Mesothelial cell of epicardium (in vitro differentiated cells): ENCODE measurements at regions not wholly inside any gene's neighbourhood (a gene's known extent, or its start where the extent isn't known, plus 50 kb on each side); places are given as distances from the start of the nearest gene placed in this dataset.
"Not testable (repeated sequence)": the region's sequence is repeated elsewhere in the genome, so short reads cannot be mapped to it uniquely, and the experiment has no call there.

Experiments used
- DNase-seq, 2 experiments: peaks; one replicate each; pipeline ENCODE4 v3.0.0; 2021; ENCODE audit warnings: low spot score in 2 of 2; ENCODE audit not compliant: unreplicated experiment in 2 of 2
- H3K27ac Mint-ChIP-seq: 2 replicates; pipeline ENCODE4 v1.8.0; 2021; ENCODE audit warnings: mixed read lengths
- H3K27me3 Mint-ChIP-seq: 2 replicates; pipeline ENCODE4 v1.8.0; 2021; ENCODE audit warnings: low read depth, mixed read lengths
- H3K36me3 Mint-ChIP-seq: 2 replicates; pipeline ENCODE4 v1.8.0; 2021; ENCODE audit warnings: mixed read lengths
- H3K4me1 Mint-ChIP-seq: 2 replicates; pipeline ENCODE4 v1.8.0; 2021; ENCODE audit warnings: mixed read lengths
- H3K4me3 Mint-ChIP-seq: 2 replicates; pipeline ENCODE4 v1.8.0; 2021; ENCODE audit warnings: mild to moderate bottlenecking, moderate library complexity, mixed read lengths
- H3K9me3 Mint-ChIP-seq: 2 replicates; pipeline ENCODE4 v1.8.0; 2021; ENCODE audit warnings: mixed read lengths
- TF ChIP-seq, protein P1 (sequence below): fragments of 200-600 bp; sonication (generic); IDR thresholded peaks from one replicate; pipeline ENCODE4 v1.5.0; 2021; ENCODE audit warnings: antibody characterized with exemption; ENCODE audit not compliant: unreplicated experiment

DNA sequence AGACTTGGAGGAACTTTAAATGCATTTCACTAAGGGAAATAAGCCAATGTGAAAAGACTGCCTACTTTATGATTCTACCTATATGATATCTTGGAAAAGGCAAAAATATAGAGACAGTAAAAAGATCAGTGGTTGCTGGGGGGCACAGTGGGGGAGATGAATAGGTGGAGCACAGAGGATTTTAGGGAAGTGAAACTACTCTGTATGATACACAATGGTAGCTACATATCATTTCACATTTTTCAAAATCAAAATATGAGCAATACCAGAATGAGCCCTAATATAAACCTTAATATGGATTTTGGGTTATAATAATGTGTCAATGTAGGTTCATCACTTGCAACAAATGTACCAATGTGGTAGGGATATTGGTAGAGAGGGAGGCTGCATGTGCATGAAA is 161.4 kb upstream of the HTR1E start:
- Mint-ChIP-seq H3K9me3 (peaks cover 9% of the 10 kb centered on the region), H3K36me3 (no peaks in the 10 kb centered on the region), H3K27me3 (no peaks in the 10 kb centered on the region), H3K4me1 (no peaks in the 10 kb centered on the region), H3K4me3 (no peak overlapping the region), H3K27ac (no peak overlapping the region)
- DNase-seq = no peak
- TF ChIP-seq, protein P1, sequence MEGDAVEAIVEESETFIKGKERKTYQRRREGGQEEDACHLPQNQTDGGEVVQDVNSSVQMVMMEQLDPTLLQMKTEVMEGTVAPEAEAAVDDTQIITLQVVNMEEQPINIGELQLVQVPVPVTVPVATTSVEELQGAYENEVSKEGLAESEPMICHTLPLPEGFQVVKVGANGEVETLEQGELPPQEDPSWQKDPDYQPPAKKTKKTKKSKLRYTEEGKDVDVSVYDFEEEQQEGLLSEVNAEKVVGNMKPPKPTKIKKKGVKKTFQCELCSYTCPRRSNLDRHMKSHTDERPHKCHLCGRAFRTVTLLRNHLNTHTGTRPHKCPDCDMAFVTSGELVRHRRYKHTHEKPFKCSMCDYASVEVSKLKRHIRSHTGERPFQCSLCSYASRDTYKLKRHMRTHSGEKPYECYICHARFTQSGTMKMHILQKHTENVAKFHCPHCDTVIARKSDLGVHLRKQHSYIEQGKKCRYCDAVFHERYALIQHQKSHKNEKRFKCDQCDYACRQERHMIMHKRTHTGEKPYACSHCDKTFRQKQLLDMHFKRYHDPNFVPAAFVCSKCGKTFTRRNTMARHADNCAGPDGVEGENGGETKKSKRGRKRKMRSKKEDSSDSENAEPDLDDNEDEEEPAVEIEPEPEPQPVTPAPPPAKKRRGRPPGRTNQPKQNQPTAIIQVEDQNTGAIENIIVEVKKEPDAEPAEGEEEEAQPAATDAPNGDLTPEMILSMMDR = no peak

DNA sequence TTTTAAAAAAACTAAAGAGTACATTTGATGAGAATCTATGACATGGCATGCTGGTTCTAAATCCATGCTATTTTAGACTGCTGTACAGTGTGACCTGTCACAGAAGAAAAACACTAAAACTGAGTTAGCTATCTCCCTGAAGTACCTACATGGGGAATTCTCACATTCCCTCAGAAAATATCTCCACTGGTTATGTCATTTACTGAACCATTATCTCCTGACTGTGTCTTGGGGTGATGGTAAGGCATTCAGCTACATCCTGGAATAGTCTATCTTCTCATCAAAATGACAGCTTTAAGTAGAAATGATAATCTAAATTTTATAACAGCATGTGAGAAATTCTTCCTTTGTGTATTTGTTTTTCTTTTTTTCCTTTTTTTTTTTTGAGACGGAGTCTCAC is 172.1 kb upstream of the HTR1E start:
- Mint-ChIP-seq H3K4me3 (no peak overlapping the region), H3K27ac (no peak overlapping the region), H3K36me3 (peaks cover 1% of the 10 kb centered on the region), H3K4me1 (no peaks in the 10 kb centered on the region), H3K9me3 (peaks cover 22% of the 10 kb centered on the region), H3K27me3 (no peaks in the 10 kb centered on the region)
- TF ChIP-seq, protein P1 = no peak
- DNase-seq = no peak

- H3K36me3 Mint-ChIP-seq, DNase-seq, H3K4me1 Mint-ChIP-seq, H3K27ac Mint-ChIP-seq, H3K27me3 Mint-ChIP-seq, H3K4me3 Mint-ChIP-seq: not testable (repeated sequence)
- peaks cover 21% of the 10 kb centered on the region for H3K9me3 Mint-ChIP-seq
Measured at GRCh38 chr6:86759953-86760352, 177.4 kb upstream of the HTR1E start.

GRCh38 chr6:86756640-86757229 is 180.6 kb upstream of the HTR1E start:
- DNase-seq = no peak
- no peaks in the 10 kb centered on the region for H3K4me1 Mint-ChIP-seq
- H3K27me3 Mint-ChIP-seq = no peaks in the 10 kb centered on the region

GRCh38 chr6:86744048-86744447 is 193.3 kb upstream of the HTR1E start:
- no peak for DNase-seq
- Mint-ChIP-seq H3K27me3 (no peaks in the 10 kb centered on the region), H3K36me3 (no peaks in the 10 kb centered on the region), H3K9me3 (peaks cover 8% of the 10 kb centered on the region), H3K4me3 (no peak overlapping the region), H3K4me1 (no peaks in the 10 kb centered on the region), H3K27ac (no peak overlapping the region)
- TF ChIP-seq, protein P1 = no peak

More at GRCh38 chr6:86756640-86757229, 180.6 kb upstream of the HTR1E start:
- no peak overlapping the region for H3K27ac Mint-ChIP-seq
- H3K9me3 Mint-ChIP-seq = peaks cover 14% of the 10 kb centered on the region
- TF ChIP-seq, protein P1 = no peak
- peaks cover 2% of the 10 kb centered on the region for H3K36me3 Mint-ChIP-seq
- H3K4me3 Mint-ChIP-seq = no peak overlapping the region

DNA sequence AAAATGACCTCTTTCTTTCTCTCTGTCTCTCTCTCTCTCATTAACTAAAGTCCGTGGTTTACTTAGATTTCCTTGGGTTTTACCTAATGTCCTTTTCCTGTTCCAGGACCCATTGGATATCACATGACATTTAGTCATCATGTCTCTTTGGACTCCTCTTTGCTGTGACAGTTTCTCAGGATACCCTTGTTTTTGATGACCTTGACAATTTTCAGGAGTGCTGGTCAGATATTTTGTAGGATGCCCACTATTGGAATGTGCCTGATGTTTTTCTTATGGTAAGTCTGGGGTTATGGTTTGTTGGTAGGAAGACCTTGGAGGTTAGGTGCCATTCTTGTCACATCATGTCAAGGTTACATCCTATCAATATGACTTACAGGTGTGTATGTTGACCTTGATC is 199.2 kb upstream of the HTR1E start:
- Mint-ChIP-seq H3K36me3 (no peaks in the 10 kb centered on the region), H3K4me1 (no peaks in the 10 kb centered on the region), H3K27ac (no peak overlapping the region), H3K27me3 (no peaks in the 10 kb centered on the region), H3K4me3 (no peak overlapping the region), H3K9me3 (peaks cover 16% of the 10 kb centered on the region)
- TF ChIP-seq, protein P1 = no peak
- no peak for DNase-seq

DNA sequence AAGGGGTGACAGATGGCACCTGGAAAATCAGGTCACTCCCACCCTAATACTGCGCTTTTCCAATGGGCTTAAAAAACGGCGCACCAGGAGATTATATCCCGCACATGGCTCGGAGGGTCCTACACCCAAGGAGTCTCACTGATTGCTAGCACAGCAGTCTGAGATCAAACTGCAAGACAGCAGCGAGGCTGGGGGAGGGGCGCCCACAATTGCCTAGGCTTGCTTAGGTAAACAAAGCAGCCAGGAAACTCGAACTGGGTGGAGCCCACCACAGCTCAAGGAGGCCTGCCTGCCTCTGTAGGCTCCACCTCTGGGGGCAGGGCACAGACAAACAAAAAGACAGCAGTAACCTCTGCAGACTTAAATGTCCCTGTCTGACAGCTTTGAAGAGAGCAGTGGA is 205.7 kb upstream of the HTR1E start:
- H3K4me1 Mint-ChIP-seq, H3K27ac Mint-ChIP-seq, H3K4me3 Mint-ChIP-seq, DNase-seq, H3K27me3 Mint-ChIP-seq: not testable (repeated sequence)
- peaks cover 28% of the 10 kb centered on the region for H3K9me3 Mint-ChIP-seq
- peaks cover 14% of the 10 kb centered on the region for H3K36me3 Mint-ChIP-seq

DNA sequence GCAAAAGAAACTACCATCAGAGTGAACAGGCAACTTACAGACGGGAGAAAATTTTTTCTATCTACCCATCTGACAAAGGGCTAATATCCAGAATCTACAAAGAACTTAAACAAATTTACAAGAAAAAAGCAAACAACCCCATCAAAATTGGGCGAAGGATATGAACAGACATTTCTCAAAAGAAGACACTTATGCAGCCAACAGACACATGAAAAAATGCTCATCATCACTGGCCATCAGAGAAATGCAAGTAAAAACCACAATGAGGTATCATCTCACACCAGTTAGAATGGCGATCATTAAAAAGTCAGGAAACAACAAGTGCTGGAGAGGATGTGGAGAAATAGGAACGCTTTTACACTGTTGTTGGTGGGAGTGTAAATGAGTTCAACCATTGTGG is 206.6 kb upstream of the HTR1E start:
- not testable (repeated sequence) for H3K27me3 Mint-ChIP-seq, DNase-seq, H3K4me3 Mint-ChIP-seq, H3K27ac Mint-ChIP-seq, H3K4me1 Mint-ChIP-seq
- Mint-ChIP-seq H3K36me3 (peaks cover 14% of the 10 kb centered on the region), H3K9me3 (peaks cover 28% of the 10 kb centered on the region)
